Hepatocyte (in vitro differentiated cells): ENCODE measurements at regions not wholly inside any gene's neighbourhood (a gene's known extent, or its start where the extent isn't known, plus 50 kb on each side); places are given as distances from the start of the nearest gene placed in this dataset.

Experiments used
- EZH2 ChIP-seq: fragments of 200-600 bp; sonication (generic); IDR thresholded peaks from 2 replicates; pipeline ENCODE4 v1.6.1; 2016; ENCODE audit warnings: antibody characterized with exemption, mild to moderate bottlenecking, borderline replicate concordance
- TF ChIP-seq, protein P1 (sequence below): fragments of 200-600 bp; sonication (generic); IDR thresholded peaks from 2 replicates; pipeline ENCODE4 v1.5.1; 2016; ENCODE audit warnings: antibody characterized with exemption, mild to moderate bottlenecking; ENCODE audit not compliant: poor library complexity

- TF ChIP-seq EZH2 = no peak
- TF ChIP-seq, protein P1, sequence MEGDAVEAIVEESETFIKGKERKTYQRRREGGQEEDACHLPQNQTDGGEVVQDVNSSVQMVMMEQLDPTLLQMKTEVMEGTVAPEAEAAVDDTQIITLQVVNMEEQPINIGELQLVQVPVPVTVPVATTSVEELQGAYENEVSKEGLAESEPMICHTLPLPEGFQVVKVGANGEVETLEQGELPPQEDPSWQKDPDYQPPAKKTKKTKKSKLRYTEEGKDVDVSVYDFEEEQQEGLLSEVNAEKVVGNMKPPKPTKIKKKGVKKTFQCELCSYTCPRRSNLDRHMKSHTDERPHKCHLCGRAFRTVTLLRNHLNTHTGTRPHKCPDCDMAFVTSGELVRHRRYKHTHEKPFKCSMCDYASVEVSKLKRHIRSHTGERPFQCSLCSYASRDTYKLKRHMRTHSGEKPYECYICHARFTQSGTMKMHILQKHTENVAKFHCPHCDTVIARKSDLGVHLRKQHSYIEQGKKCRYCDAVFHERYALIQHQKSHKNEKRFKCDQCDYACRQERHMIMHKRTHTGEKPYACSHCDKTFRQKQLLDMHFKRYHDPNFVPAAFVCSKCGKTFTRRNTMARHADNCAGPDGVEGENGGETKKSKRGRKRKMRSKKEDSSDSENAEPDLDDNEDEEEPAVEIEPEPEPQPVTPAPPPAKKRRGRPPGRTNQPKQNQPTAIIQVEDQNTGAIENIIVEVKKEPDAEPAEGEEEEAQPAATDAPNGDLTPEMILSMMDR = peak; percentile 79
Measured at GRCh38 chr7:25391295-25391861, 163.1 kb upstream of the NPVF start.
